Gastroesophageal sphincter (tissue), 3 donors: ENCODE measurements at regions not wholly inside any gene's neighbourhood (a gene's known extent, or its start where the extent isn't known, plus 50 kb on each side); places are given as distances from the start of the nearest gene placed in this dataset.

ENCODE experiments used
- EP300 ChIP-seq: sonication (generic); formaldehyde crosslinking; IDR thresholded peaks from one replicate; pipeline ENCODE4 v1.6.1; 2017; ENCODE audit warnings: antibody characterized with exemption, mild to moderate bottlenecking
- POLR2A ChIP-seq, 2 donors: fragments of 450-650 bp; IDR thresholded peaks; one replicate each; pipeline ENCODE4 v1.6.1; 2017; ENCODE audit warnings: antibody characterized with exemption in 2 of 2, mild to moderate bottlenecking in 2 of 2, moderate library complexity in 1 of 2
- TF ChIP-seq, protein P1 (sequence below), 4 experiments: fragments of 200-600 bp in 2 of 4; fragments of 450-650 bp in 2 of 4; sonication (generic) in 1 of 4; IDR thresholded peaks; one replicate each; pipeline ENCODE4 v1.5.1; 2017 to 2019; ENCODE audit warnings: antibody characterized with exemption in 4 of 4, mild to moderate bottlenecking in 2 of 4, moderate library complexity in 2 of 4

DNA sequence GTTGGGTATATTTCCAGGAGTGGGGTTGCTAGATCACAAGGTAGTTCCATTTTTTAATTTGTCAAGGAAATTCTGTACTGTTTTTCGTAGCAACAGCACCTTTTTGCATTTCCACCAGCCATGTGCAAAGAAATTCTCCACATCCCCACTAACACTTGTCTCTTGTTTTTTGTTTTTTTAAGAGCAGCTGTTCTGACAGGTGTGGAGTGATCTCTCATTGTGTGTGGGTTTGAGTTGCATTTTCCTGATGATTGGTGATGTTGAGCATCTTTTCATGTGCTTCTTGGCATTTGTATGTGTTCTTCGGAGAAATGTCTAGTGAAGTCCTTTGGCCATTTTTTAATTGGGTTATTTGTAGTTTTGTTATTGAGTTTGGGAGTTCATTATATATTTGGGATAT, 80.3 kb upstream of the PUDP start:
- TF ChIP-seq, protein P1, sequence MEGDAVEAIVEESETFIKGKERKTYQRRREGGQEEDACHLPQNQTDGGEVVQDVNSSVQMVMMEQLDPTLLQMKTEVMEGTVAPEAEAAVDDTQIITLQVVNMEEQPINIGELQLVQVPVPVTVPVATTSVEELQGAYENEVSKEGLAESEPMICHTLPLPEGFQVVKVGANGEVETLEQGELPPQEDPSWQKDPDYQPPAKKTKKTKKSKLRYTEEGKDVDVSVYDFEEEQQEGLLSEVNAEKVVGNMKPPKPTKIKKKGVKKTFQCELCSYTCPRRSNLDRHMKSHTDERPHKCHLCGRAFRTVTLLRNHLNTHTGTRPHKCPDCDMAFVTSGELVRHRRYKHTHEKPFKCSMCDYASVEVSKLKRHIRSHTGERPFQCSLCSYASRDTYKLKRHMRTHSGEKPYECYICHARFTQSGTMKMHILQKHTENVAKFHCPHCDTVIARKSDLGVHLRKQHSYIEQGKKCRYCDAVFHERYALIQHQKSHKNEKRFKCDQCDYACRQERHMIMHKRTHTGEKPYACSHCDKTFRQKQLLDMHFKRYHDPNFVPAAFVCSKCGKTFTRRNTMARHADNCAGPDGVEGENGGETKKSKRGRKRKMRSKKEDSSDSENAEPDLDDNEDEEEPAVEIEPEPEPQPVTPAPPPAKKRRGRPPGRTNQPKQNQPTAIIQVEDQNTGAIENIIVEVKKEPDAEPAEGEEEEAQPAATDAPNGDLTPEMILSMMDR (IDR thresholded peaks at IDR 0.05): no peak
- TF ChIP-seq EP300: no peak
- TF ChIP-seq POLR2A (IDR thresholded peaks at IDR 0.05): no peak
